Stomach (tissue), 4 donors: ENCODE measurements at regions not wholly inside any gene's neighbourhood (a gene's known extent, or its start where the extent isn't known, plus 50 kb on each side); places are given as distances from the start of the nearest gene placed in this dataset.

ENCODE experiments used
- POLR2A ChIP-seq, 4 donors: fragments of 450-650 bp; IDR thresholded peaks; one replicate each; pipeline ENCODE4 v1.6.1; 2016; ENCODE audit warnings: antibody characterized with exemption in 4 of 4, control low read depth in 2 of 4, mild to moderate bottlenecking in 1 of 4, moderate library complexity in 1 of 4
- POLR2AphosphoS5 ChIP-seq, 3 donors: sonication (generic); formaldehyde crosslinking; IDR thresholded peaks; one replicate each; pipeline ENCODE4 v1.6.1; 2016; ENCODE audit warnings: antibody characterized with exemption in 3 of 3
- TF ChIP-seq, protein P1 (sequence below), 7 experiments: fragments of 450-650 bp in 4 of 7; fragments of 200-600 bp in 3 of 7; sonication (generic) in 3 of 7; IDR thresholded peaks; one replicate each; pipeline ENCODE4 v1.5.1; 2016 to 2019; ENCODE audit warnings: antibody characterized with exemption in 7 of 7, control low read depth in 2 of 7, mild to moderate bottlenecking in 1 of 7

DNA sequence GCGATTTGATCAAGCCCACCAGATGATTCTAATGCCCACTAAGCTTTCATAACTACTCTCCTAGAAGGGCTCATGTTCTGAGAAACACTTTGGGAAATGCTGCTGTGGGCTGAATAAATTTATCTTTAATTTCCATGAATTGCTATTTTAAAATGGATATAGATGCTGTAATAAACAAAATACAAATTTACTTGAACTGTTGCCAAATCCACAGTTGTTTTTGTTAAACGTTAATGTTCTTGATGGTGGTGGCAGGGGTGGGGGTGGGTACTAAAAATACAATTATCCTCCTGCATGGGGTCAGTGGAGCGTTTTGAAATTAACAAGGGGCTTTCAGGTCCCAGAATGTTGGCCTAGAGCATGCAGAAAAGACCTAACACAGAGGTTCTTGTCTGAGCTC is 244.7 kb upstream of the POU3F1 start:
- TF ChIP-seq, protein P1, sequence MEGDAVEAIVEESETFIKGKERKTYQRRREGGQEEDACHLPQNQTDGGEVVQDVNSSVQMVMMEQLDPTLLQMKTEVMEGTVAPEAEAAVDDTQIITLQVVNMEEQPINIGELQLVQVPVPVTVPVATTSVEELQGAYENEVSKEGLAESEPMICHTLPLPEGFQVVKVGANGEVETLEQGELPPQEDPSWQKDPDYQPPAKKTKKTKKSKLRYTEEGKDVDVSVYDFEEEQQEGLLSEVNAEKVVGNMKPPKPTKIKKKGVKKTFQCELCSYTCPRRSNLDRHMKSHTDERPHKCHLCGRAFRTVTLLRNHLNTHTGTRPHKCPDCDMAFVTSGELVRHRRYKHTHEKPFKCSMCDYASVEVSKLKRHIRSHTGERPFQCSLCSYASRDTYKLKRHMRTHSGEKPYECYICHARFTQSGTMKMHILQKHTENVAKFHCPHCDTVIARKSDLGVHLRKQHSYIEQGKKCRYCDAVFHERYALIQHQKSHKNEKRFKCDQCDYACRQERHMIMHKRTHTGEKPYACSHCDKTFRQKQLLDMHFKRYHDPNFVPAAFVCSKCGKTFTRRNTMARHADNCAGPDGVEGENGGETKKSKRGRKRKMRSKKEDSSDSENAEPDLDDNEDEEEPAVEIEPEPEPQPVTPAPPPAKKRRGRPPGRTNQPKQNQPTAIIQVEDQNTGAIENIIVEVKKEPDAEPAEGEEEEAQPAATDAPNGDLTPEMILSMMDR (IDR thresholded peaks at IDR 0.05), result no peak
- TF ChIP-seq POLR2A (IDR thresholded peaks at IDR 0.05) (no peak), POLR2AphosphoS5 (IDR thresholded peaks at IDR 0.05) (no peak)
